KMS-11 (cell line): ENCODE measurements at regions not wholly inside any gene's neighbourhood (a gene's known extent, or its start where the extent isn't known, plus 50 kb on each side); places are given as distances from the start of the nearest gene placed in this dataset.
"Not testable (repeated sequence)": the region's sequence is repeated elsewhere in the genome, so short reads cannot be mapped to it uniquely, and the experiment has no call there.

ENCODE experiments used
- H2AFZ ChIP-seq: fragments of 200-600 bp; sonication (generic); 2 replicates; pipeline ENCODE4 v1.6.1; 2016; ENCODE audit warnings: antibody characterized with exemption, mixed run types, low read depth
- H3K27ac ChIP-seq: fragments of 200-600 bp; sonication (generic); 2 replicates; pipeline ENCODE4 v1.6.1; 2016; ENCODE audit warnings: mild to moderate bottlenecking, mixed run types
- H3K27me3 ChIP-seq: fragments of 200-600 bp; sonication (generic); 2 replicates; pipeline ENCODE4 v1.6.1; 2017; ENCODE audit warnings: mild to moderate bottlenecking, low read depth, mixed run types, moderate library complexity; ENCODE audit not compliant: insufficient read depth
- H3K36me3 ChIP-seq: fragments of 200-600 bp; sonication (generic); 2 replicates; pipeline ENCODE4 v1.6.1; 2017; ENCODE audit warnings: mild to moderate bottlenecking, mixed run types; ENCODE audit not compliant: insufficient read depth
- H3K4me1 ChIP-seq: fragments of 200-600 bp; sonication (generic); 2 replicates; pipeline ENCODE4 v1.6.1; 2016; ENCODE audit warnings: mild to moderate bottlenecking, low read depth, mixed run types; ENCODE audit not compliant: poor library complexity, severe bottlenecking
- H3K4me2 ChIP-seq: fragments of 200-600 bp; sonication (generic); 2 replicates; pipeline ENCODE4 v1.7.0; 2016; ENCODE audit warnings: mild to moderate bottlenecking, mixed run types
- H3K4me3 ChIP-seq: fragments of 200-600 bp; sonication (generic); IDR thresholded peaks from 2 replicates; pipeline ENCODE4 v1.6.1; 2017; ENCODE audit warnings: low read depth, low read length, mixed read lengths; ENCODE audit not compliant: insufficient read depth
- H3K79me2 ChIP-seq: fragments of 200-600 bp; sonication (generic); 2 replicates; pipeline ENCODE4 v1.6.1; 2016; ENCODE audit warnings: low read depth, mixed run types; ENCODE audit not compliant: insufficient read depth
- H3K9ac ChIP-seq: fragments of 200-600 bp; sonication (generic); 2 replicates; pipeline ENCODE4 v1.6.1; 2016; ENCODE audit warnings: mild to moderate bottlenecking, mixed run types
- H4K20me1 ChIP-seq: fragments of 200-600 bp; sonication (generic); 2 replicates; pipeline ENCODE4 v1.6.1; 2016; ENCODE audit warnings: mild to moderate bottlenecking, mixed run types; ENCODE audit not compliant: insufficient read depth
- CTCF ChIP-seq: fragments of 200-600 bp; sonication (generic); conservative IDR thresholded peaks from 2 replicates; pipeline ENCODE4 v1.6.1; 2017; ENCODE audit warnings: low read depth, mild to moderate bottlenecking, antibody characterized with exemption, low read length, moderate library complexity, mixed read lengths

GRCh38 chr4:134073711-134074110 lies 127.9 kb downstream of the PABPC4L start:
- H3K4me3 ChIP-seq, result no peak overlapping the region
- no peaks in the 10 kb centered on the region for H3K27me3 ChIP-seq
- H2AFZ ChIP-seq, result no peak overlapping the region
- H3K9ac ChIP-seq, result no peak overlapping the region
- H3K4me1 ChIP-seq, result no peaks in the 10 kb centered on the region
- no peak overlapping the region for H3K4me2 ChIP-seq
- H3K27ac ChIP-seq, result no peak overlapping the region
- no peak for TF ChIP-seq CTCF
- H3K79me2 ChIP-seq, result no peaks in the 10 kb centered on the region
- H3K36me3 ChIP-seq, result no peaks in the 10 kb centered on the region
- no peaks in the 10 kb centered on the region for H4K20me1 ChIP-seq

GRCh38 chr4:134072137-134072536 lies 129.5 kb downstream of the PABPC4L start:
- TF ChIP-seq CTCF, result no peak
- Histone ChIP-seq H3K36me3 (no peaks in the 10 kb centered on the region), H4K20me1 (no peaks in the 10 kb centered on the region), H3K79me2 (no peaks in the 10 kb centered on the region), H2AFZ (no peak overlapping the region), H3K4me3 (no peak overlapping the region), H3K4me2 (no peak overlapping the region), H3K4me1 (no peaks in the 10 kb centered on the region), H3K27me3 (no peaks in the 10 kb centered on the region), H3K27ac (no peak overlapping the region), H3K9ac (no peak overlapping the region)

GRCh38 chr4:134070174-134070573 lies 131.4 kb downstream of the PABPC4L start:
- H4K20me1 ChIP-seq, result no peaks in the 10 kb centered on the region
- no peaks in the 10 kb centered on the region for H3K4me1 ChIP-seq
- no peak overlapping the region for H3K4me3 ChIP-seq
- no peaks in the 10 kb centered on the region for H3K36me3 ChIP-seq
- no peak for TF ChIP-seq CTCF
- H3K4me2 ChIP-seq, result no peak overlapping the region
- no peaks in the 10 kb centered on the region for H3K79me2 ChIP-seq
- no peak overlapping the region for H2AFZ ChIP-seq
- no peak overlapping the region for H3K9ac ChIP-seq
- H3K27me3 ChIP-seq, result no peaks in the 10 kb centered on the region
- no peak overlapping the region for H3K27ac ChIP-seq

GRCh38 chr4:134057356-134057755 lies 144.2 kb downstream of the PABPC4L start:
- H3K4me2 ChIP-seq, result no peak overlapping the region
- H3K27me3 ChIP-seq, result no peaks in the 10 kb centered on the region
- TF ChIP-seq CTCF, result no peak
- no peaks in the 10 kb centered on the region for H3K79me2 ChIP-seq
- H4K20me1 ChIP-seq, result no peaks in the 10 kb centered on the region
- no peak overlapping the region for H3K27ac ChIP-seq
- no peaks in the 10 kb centered on the region for H3K36me3 ChIP-seq
- H3K4me1 ChIP-seq, result no peaks in the 10 kb centered on the region
- H2AFZ ChIP-seq, result no peak overlapping the region
- H3K9ac ChIP-seq, result no peak overlapping the region
- H3K4me3 ChIP-seq, result no peak overlapping the region

GRCh38 chr4:134046221-134046620 lies 155.4 kb downstream of the PABPC4L start:
- H3K79me2 ChIP-seq, H3K9ac ChIP-seq, H3K4me2 ChIP-seq, H3K36me3 ChIP-seq, H4K20me1 ChIP-seq, H3K27me3 ChIP-seq, H2AFZ ChIP-seq, H3K4me3 ChIP-seq, H3K27ac ChIP-seq, H3K4me1 ChIP-seq: not testable (repeated sequence)
